Gastrocnemius medialis (tissue), 4 donors: ENCODE measurements at regions not wholly inside any gene's neighbourhood (a gene's known extent, or its start where the extent isn't known, plus 50 kb on each side); places are given as distances from the start of the nearest gene placed in this dataset.

ENCODE experiments used
- ATAC-seq, 2 donors: fragments of 150-250 bp; one replicate each; pipeline ENCODE4 v1.9.1; 2016
- DNase-seq, 2 donors: peaks; one replicate each; pipeline ENCODE4 v3.0.0-alpha.2; 2019
- H3K27ac ChIP-seq, 4 donors: fragments of 200-600 bp; sonication (generic); 1 replicate in 1 of 4; 2 replicates in 3 of 4; pipeline ENCODE4 v1.5.1; 2016 to 2018; ENCODE audit warnings: mild to moderate bottlenecking in 2 of 4, moderate library complexity in 1 of 4
- H3K27me3 ChIP-seq, 3 donors: fragments of 200-600 bp; sonication (generic) in 2 of 3; 1 replicate in 1 of 3; 2 replicates in 2 of 3; pipeline versions ENCODE4 v1.5.1 to v1.6.0; 2016 to 2019; ENCODE audit warnings: mild to moderate bottlenecking in 1 of 3, moderate library complexity in 1 of 3
- H3K36me3 ChIP-seq, 2 donors: fragments of 200-600 bp; sonication (generic) in 1 of 2; one replicate each; pipeline ENCODE4 v1.5.1; 2017 to 2018
- H3K4me1 ChIP-seq, 2 donors: fragments of 200-600 bp; sonication (generic) in 1 of 2; one replicate each; pipeline ENCODE4 v1.5.1; 2016 to 2017; ENCODE audit warnings: mild to moderate bottlenecking in 2 of 2
- H3K4me3 ChIP-seq, 4 donors: fragments of 200-600 bp; sonication (generic) in 3 of 4; 1 replicate in 1 of 4; 2 replicates in 3 of 4; pipeline ENCODE4 v1.5.1; 2016 to 2019; ENCODE audit warnings: mild to moderate bottlenecking in 2 of 4
- H3K9me3 ChIP-seq, 3 donors: fragments of 200-600 bp; sonication (generic) in 2 of 3; 1 replicate in 1 of 3; 2 replicates in 2 of 3; pipeline ENCODE4 v1.5.1; 2016 to 2019
- CTCF ChIP-seq, 5 experiments: fragments of 450-650 bp in 3 of 5; fragments of 200-600 bp in 2 of 5; sonication (generic) in 2 of 5; IDR thresholded peaks in 4 of 5; conservative IDR thresholded peaks in 1 of 5; 1 replicate in 4 of 5; 2 replicates in 1 of 5; pipeline ENCODE4 v1.5.1; 2016 to 2019; ENCODE audit warnings: antibody characterized with exemption in 5 of 5, mild to moderate bottlenecking in 3 of 5, moderate library complexity in 3 of 5
- POLR2A ChIP-seq, 2 donors: fragments of 450-650 bp; IDR thresholded peaks; one replicate each; pipeline ENCODE4 v1.6.1; 2017; ENCODE audit warnings: antibody characterized with exemption in 2 of 2, mild to moderate bottlenecking in 2 of 2, moderate library complexity in 2 of 2
- in situ Hi-C, 4 donors: fragments of 200-750 bp; cut with MboI; loops; one replicate each; pipeline versions ENCODE4 v1.15.0 to v1.8.0; 2017; ENCODE audit warnings: low sequenced_read_pairs in 4 of 4
- intact Hi-C: fragments of 100-400 bp; cut with DNase I; formaldehyde crosslinking; loops from one replicate; pipeline ENCODE4 v1.15.1; 2023; ENCODE audit warnings: low total_unique reads

GRCh38 chr17:79177877-79178276, 103.3 kb downstream of the ENGASE start:
- TF ChIP-seq POLR2A (IDR thresholded peaks at IDR 0.05) (no peak), CTCF (IDR thresholded peaks at IDR 0.05 in 4 of 5, conservative IDR thresholded peaks at IDR 0.05 in 1 of 5) (no peak)

GRCh38 chr17:79176792-79177601, 102.4 kb downstream of the ENGASE start:
- H3K27me3 ChIP-seq = peaks cover 18 to 32% (median 27%) of the 10 kb centered on the region in 3 donors
- in situ Hi-C loops = loop anchor here in 3 of 4 donors (25.0 kb wide), 1 partner anchor 210 kb away; no protein-coding TSS in a partner anchor
- ATAC-seq = peak in 1 of 2 donors; percentile 33

More at GRCh38 chr17:79177877-79178276, 103.3 kb downstream of the ENGASE start:
- no peaks in the 10 kb centered on the region for H3K9me3 ChIP-seq
- DNase-seq (no peak), ATAC-seq (no peak)
- intact Hi-C loops = no loop called here
- H3K36me3 ChIP-seq = no peaks in the 10 kb centered on the region
- H3K27ac ChIP-seq = no peak overlapping the region
- H3K4me1 ChIP-seq = peaks cover 0 to 5% of the 10 kb centered on the region in 2 donors
- no peak overlapping the region for H3K4me3 ChIP-seq
- H3K27me3 ChIP-seq = peaks cover 22 to 39% (median 35%) of the 10 kb centered on the region in 3 donors
- in situ Hi-C loops = loop anchor here in 3 of 4 donors (25.0 kb wide), 1 partner anchor 209 kb away; no protein-coding TSS in a partner anchor

GRCh38 chr17:79174905-79175856, 100.6 kb downstream of the ENGASE start:
- Histone ChIP-seq H3K27ac (no peak overlapping the region), H3K9me3 (no peaks in the 10 kb centered on the region), H3K4me3 (no peak overlapping the region), H3K4me1 (peaks cover 0 to 5% of the 10 kb centered on the region in 2 donors), H3K27me3 (peaks cover 10 to 16% (median 10%) of the 10 kb centered on the region in 3 donors), H3K36me3 (no peaks in the 10 kb centered on the region)
- in situ Hi-C loops (loop anchor here in 3 of 4 donors (25.0 kb wide), 1 partner anchor 212 kb away; no protein-coding TSS in a partner anchor), intact Hi-C loops (no loop called here)
- no peak for TF ChIP-seq CTCF (IDR thresholded peaks at IDR 0.05 in 4 of 5, conservative IDR thresholded peaks at IDR 0.05 in 1 of 5)
- no peak for TF ChIP-seq POLR2A (IDR thresholded peaks at IDR 0.05)
- no peak for DNase-seq
- ATAC-seq = no peak

More at GRCh38 chr17:79176792-79177601, 102.4 kb downstream of the ENGASE start:
- DNase-seq = no peak
- Histone ChIP-seq H3K4me1 (peaks cover 0 to 5% of the 10 kb centered on the region in 2 donors), H3K27ac (no peak overlapping the region), H3K36me3 (no peaks in the 10 kb centered on the region), H3K4me3 (no peak overlapping the region), H3K9me3 (no peaks in the 10 kb centered on the region)
- TF ChIP-seq CTCF (IDR thresholded peaks at IDR 0.05 in 4 of 5, conservative IDR thresholded peaks at IDR 0.05 in 1 of 5) = no peak
- no peak for TF ChIP-seq POLR2A (IDR thresholded peaks at IDR 0.05)
- intact Hi-C loops = no loop called here

GRCh38 chr17:79174193-79174765, 99.7 kb downstream of the ENGASE start:
- H3K4me3 ChIP-seq = no peak overlapping the region
- ATAC-seq (no peak), DNase-seq (no peak)
- H3K4me1 ChIP-seq = peaks cover 0 to 5% of the 10 kb centered on the region in 2 donors
- intact Hi-C loops = no loop called here
- in situ Hi-C loops = no loop called here
- H3K36me3 ChIP-seq = no peaks in the 10 kb centered on the region
- peaks cover 2 to 7% (median 5%) of the 10 kb centered on the region in 3 donors for H3K27me3 ChIP-seq
- H3K9me3 ChIP-seq = no peaks in the 10 kb centered on the region
- no peak for TF ChIP-seq CTCF (IDR thresholded peaks at IDR 0.05 in 4 of 5, conservative IDR thresholded peaks at IDR 0.05 in 1 of 5)
- no peak for TF ChIP-seq POLR2A (IDR thresholded peaks at IDR 0.05)
- no peak overlapping the region for H3K27ac ChIP-seq
